CD14-positive monocyte (primary cell): ENCODE measurements at regions not wholly inside any gene's neighbourhood (a gene's known extent, or its start where the extent isn't known, plus 50 kb on each side); places are given as distances from the start of the nearest gene placed in this dataset.

Source experiments
- DNase-seq, 3 donors: peaks; one replicate each; pipeline ENCODE4 v3.0.0-alpha.2; 2011 to 2022
- H2AFZ ChIP-seq: 2 replicates; pipeline ENCODE4 v1.6.0; 2012; ENCODE audit warnings: mild to moderate bottlenecking, low read depth, low read length, inconsistent platforms; ENCODE audit not compliant: insufficient read depth, poor library complexity, severe bottlenecking
- H3K27ac ChIP-seq, 2 donors: 1 replicate in 1 of 2; 2 replicates in 1 of 2; pipeline ENCODE4 v1.5.1; 2012 to 2013; ENCODE audit warnings: low read length in 2 of 2, control low read depth in 1 of 2, inconsistent platforms in 1 of 2, low read depth in 1 of 2, mild to moderate bottlenecking in 1 of 2
- H3K27me3 ChIP-seq, 2 donors: one replicate each; pipeline versions ENCODE4 v1.6.0 to v1.6.1; 2011 to 2013; ENCODE audit warnings: low read length in 2 of 2; ENCODE audit not compliant: control insufficient read depth in 2 of 2, insufficient read depth in 2 of 2
- H3K36me3 ChIP-seq, 2 donors: replicated peaks in 1 of 2; 1 replicate in 1 of 2; 2 replicates in 1 of 2; pipeline versions ENCODE4 v1.5.1 to v1.6.1; 2012 to 2013; ENCODE audit warnings: low read length in 2 of 2, control low read depth in 1 of 2, inconsistent platforms in 1 of 2, mild to moderate bottlenecking in 1 of 2; ENCODE audit not compliant: insufficient read depth in 2 of 2, control insufficient read depth in 1 of 2
- H3K4me1 ChIP-seq, 2 donors: 1 replicate in 1 of 2; 2 replicates in 1 of 2; pipeline versions ENCODE4 v1.5.1 to v1.6.1; 2012 to 2013; ENCODE audit warnings: low read length in 2 of 2, control low read depth in 1 of 2, inconsistent platforms in 1 of 2, mild to moderate bottlenecking in 1 of 2, moderate library complexity in 1 of 2; ENCODE audit not compliant: insufficient read depth in 2 of 2, control insufficient read depth in 1 of 2
- H3K4me2 ChIP-seq: replicated peaks from 2 replicates; pipeline ENCODE3; 2012; ENCODE audit warnings: low read length, moderate library complexity, mild to moderate bottlenecking; ENCODE audit not compliant: poor library complexity, severe bottlenecking; ENCODE audit errors: extremely low read depth
- H3K4me3 ChIP-seq, 3 experiments: fragments of 200-600 bp in 1 of 3; sonication (generic) in 1 of 3; replicated peaks in 1 of 3; 1 replicate in 2 of 3; 2 replicates in 1 of 3; pipeline ENCODE4 v1.5.1; 2011 to 2013; ENCODE audit warnings: low read length in 3 of 3, mild to moderate bottlenecking in 3 of 3, control low read depth in 2 of 3, low read depth in 2 of 3, inconsistent platforms in 1 of 3, moderate library complexity in 1 of 3
- H3K79me2 ChIP-seq: 2 replicates; pipeline ENCODE4 v1.6.0; 2012; ENCODE audit warnings: mild to moderate bottlenecking, control low read depth, inconsistent platforms, low read length, moderate library complexity; ENCODE audit not compliant: insufficient read depth
- H3K9ac ChIP-seq: 2 replicates; pipeline ENCODE4 v1.6.0; 2017; ENCODE audit warnings: low read length, mild to moderate bottlenecking; ENCODE audit not compliant: insufficient read depth, poor library complexity, severe bottlenecking
- H3K9me3 ChIP-seq, 2 donors: replicated peaks in 1 of 2; 1 replicate in 1 of 2; 2 replicates in 1 of 2; pipeline versions ENCODE4 v1.5.1 to v1.6.1; 2012 to 2013; ENCODE audit warnings: low read length in 2 of 2, control low read depth in 1 of 2; ENCODE audit not compliant: control insufficient read depth in 1 of 2, insufficient read depth in 1 of 2
- H4K20me1 ChIP-seq: 2 replicates; pipeline ENCODE4 v1.6.0; 2012; ENCODE audit warnings: mild to moderate bottlenecking, low read length, control low read depth, moderate library complexity; ENCODE audit not compliant: insufficient read depth
- H3K27ac Mint-ChIP-seq, 7 donors: one replicate each; pipeline ENCODE4 v1.8.0; 2020; ENCODE audit warnings: mild to moderate bottlenecking in 7 of 7, mixed read lengths in 7 of 7, moderate library complexity in 6 of 7, inconsistent platforms in 2 of 7
- H3K27me3 Mint-ChIP-seq, 3 donors: one replicate each; pipeline ENCODE4 v1.8.0; 2021 to 2022; ENCODE audit warnings: low read depth in 3 of 3, mild to moderate bottlenecking in 3 of 3, mixed read lengths in 3 of 3, moderate library complexity in 3 of 3, inconsistent platforms in 1 of 3
- H3K36me3 Mint-ChIP-seq, 2 donors: one replicate each; pipeline ENCODE4 v1.8.0; 2020; ENCODE audit warnings: mixed read lengths in 2 of 2, inconsistent platforms in 1 of 2, mild to moderate bottlenecking in 1 of 2
- H3K4me1 Mint-ChIP-seq: one replicate; pipeline ENCODE4 v1.8.0; 2020; ENCODE audit warnings: mild to moderate bottlenecking, mixed read lengths
- H3K4me3 Mint-ChIP-seq, 2 donors: one replicate each; pipeline ENCODE4 v1.8.0; 2020; ENCODE audit warnings: mild to moderate bottlenecking in 2 of 2, mixed read lengths in 2 of 2, moderate library complexity in 1 of 2
- H3K9me3 Mint-ChIP-seq, 7 donors: one replicate each; pipeline ENCODE4 v1.8.0; 2020 to 2022; ENCODE audit warnings: mixed read lengths in 7 of 7, mild to moderate bottlenecking in 6 of 7, moderate library complexity in 6 of 7, inconsistent platforms in 2 of 7
- CTCF ChIP-seq: fragments of 200-600 bp; IDR thresholded peaks from one replicate; pipeline ENCODE4 v1.8.0; 2022; ENCODE audit warnings: antibody characterized with exemption, mild to moderate bottlenecking
- WGBS: methylation state at CpG from one replicate; pipeline ENCODE4 v1.1.5; 2013; ENCODE audit warnings: missing lambda C conversion rate; ENCODE audit not compliant: insufficient coverage; 5-methylcytosine and 5-hydroxymethylcytosine counted together
- intact Hi-C, 2 donors: fragments of 100-400 bp; cut with micrococcal nuclease; formaldehyde crosslinking; loops; one replicate each; pipeline versions ENCODE4 v1.15.0 to v1.15.1; 2023

- no peak for DNase-seq
- peaks cover 6% of the 10 kb centered on the region in 2 donors for H3K4me1 ChIP-seq
- H3K4me3 ChIP-seq: no peak overlapping the region
- H3K9me3 Mint-ChIP-seq: peaks cover 0 to 2% (median 0%) of the 10 kb centered on the region in 7 donors
- no peak for TF ChIP-seq CTCF
- no peaks in the 10 kb centered on the region for H4K20me1 ChIP-seq
- H3K9ac ChIP-seq: no peak overlapping the region
- no peak overlapping the region for H2AFZ ChIP-seq
- no peak overlapping the region for H3K27ac Mint-ChIP-seq
- H3K27ac ChIP-seq: no peak overlapping the region
- intact Hi-C loops: no loop called here
- peaks cover 0 to 3% (median 0%) of the 10 kb centered on the region in 3 donors for H3K27me3 Mint-ChIP-seq
- no peaks in the 10 kb centered on the region for H3K36me3 ChIP-seq
- peaks cover 6% of the 10 kb centered on the region for H3K4me1 Mint-ChIP-seq
- no peak overlapping the region for H3K4me2 ChIP-seq
- H3K36me3 Mint-ChIP-seq: no peaks in the 10 kb centered on the region
- WGBS: no CpG with 5 or more reads among the region's 2 CpGs
- H3K27me3 ChIP-seq: no peaks in the 10 kb centered on the region
- no peaks in the 10 kb centered on the region for H3K9me3 ChIP-seq
- no peaks in the 10 kb centered on the region for H3K79me2 ChIP-seq
- H3K4me3 Mint-ChIP-seq: no peak overlapping the region
Measured at GRCh38 chr2:158917121-158917520, 51.3 kb upstream of the TANC1 start.

DNA sequence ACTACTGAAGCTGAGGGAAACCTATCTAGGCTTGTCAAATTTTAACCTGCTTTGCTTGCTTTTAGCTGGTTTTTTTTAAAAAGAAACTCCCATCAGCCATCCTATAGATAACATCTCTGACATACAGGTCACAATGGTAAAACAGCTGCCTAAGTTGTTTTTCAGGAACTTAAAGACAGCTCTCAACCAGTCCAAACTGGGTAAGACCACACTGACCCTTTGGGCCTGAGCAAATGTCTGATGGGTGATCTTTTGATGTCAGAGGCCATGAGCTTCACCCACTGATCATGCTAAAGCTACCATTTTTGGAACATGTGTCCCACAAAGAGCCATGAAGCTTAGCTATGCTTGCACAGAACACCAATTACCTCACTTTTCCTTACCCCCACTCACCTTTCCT is 50.0 kb upstream of the TANC1 start:
- Histone ChIP-seq H3K27me3 (no peaks in the 10 kb centered on the region), H3K4me2 (no peak overlapping the region), H3K9ac (no peak overlapping the region), H3K4me3 (no peak overlapping the region), H3K79me2 (no peaks in the 10 kb centered on the region), H2AFZ (no peak overlapping the region), H3K9me3 (no peaks in the 10 kb centered on the region), H4K20me1 (no peaks in the 10 kb centered on the region), H3K27ac (no peak overlapping the region), H3K4me1 (no peaks in the 10 kb centered on the region), H3K36me3 (no peaks in the 10 kb centered on the region)
- H3K27ac Mint-ChIP-seq: no peak overlapping the region
- no peaks in the 10 kb centered on the region for H3K36me3 Mint-ChIP-seq
- no peak overlapping the region for H3K4me3 Mint-ChIP-seq
- H3K9me3 Mint-ChIP-seq: peaks cover 0 to 2% (median 0%) of the 10 kb centered on the region in 7 donors
- no peak for DNase-seq
- TF ChIP-seq CTCF: no peak
- peaks cover 0 to 3% (median 0%) of the 10 kb centered on the region in 3 donors for H3K27me3 Mint-ChIP-seq
- intact Hi-C loops: no loop called here
- no peaks in the 10 kb centered on the region for H3K4me1 Mint-ChIP-seq
